ENCODE measurements at regions not wholly inside any gene's neighbourhood (a gene's known extent, or its start where the extent isn't known, plus 50 kb on each side); places are given as distances from the start of the nearest gene placed in this dataset.
"Not testable (repeated sequence)": the region's sequence is repeated elsewhere in the genome, so short reads cannot be mapped to it uniquely, and the experiment has no call there.

GRCh38 chr17:19470530-19471261, 59.7 kb downstream of the RNF112 start:
- peak; percentile 34 for DNase-seq

GRCh38 chr17:19474405-19474804, 59.2 kb upstream of the SLC47A1 start:
- DNase-seq = not testable (repeated sequence)

GRCh38 chr17:19475800-19476199, 57.9 kb upstream of the SLC47A1 start:
- DNase-seq = not testable (repeated sequence)

GRCh38 chr17:19482576-19482975, 51.1 kb upstream of the SLC47A1 start:
- no peak for DNase-seq

Data from NCI-H1092 treated with DMSO at 0.1 percent for 48 hours (cell line).